ENCODE measurements at regions not wholly inside any gene's neighbourhood (a gene's known extent, or its start where the extent isn't known, plus 50 kb on each side); places are given as distances from the start of the nearest gene placed in this dataset.

- TF ChIP-seq CTCF (conservative IDR thresholded peaks at IDR 0.05; ENCODE audit: low read depth, low read length): no peak
- H3K4me3 ChIP-seq (ENCODE audit: low read length): no peak overlapping the region
- no peak for DNase-seq (ENCODE audit: low read depth)
Observed at GRCh38 chr10:128571071-128571470, 444.8 kb upstream of the MKI67 start.

GRCh38 chr10:128571745-128572144, 445.5 kb upstream of the MKI67 start:
- no peak for DNase-seq (ENCODE audit: low read depth)
- H3K4me3 ChIP-seq (ENCODE audit: low read length): no peak overlapping the region
- TF ChIP-seq CTCF (conservative IDR thresholded peaks at IDR 0.05; ENCODE audit: low read depth, low read length): no peak

GRCh38 chr10:128572696-128573095, 446.5 kb upstream of the MKI67 start:
- TF ChIP-seq CTCF (conservative IDR thresholded peaks at IDR 0.05; ENCODE audit: low read depth, low read length): no peak
- no peak overlapping the region for H3K4me3 ChIP-seq (ENCODE audit: low read length)
- DNase-seq (ENCODE audit: low read depth): no peak

- no peak for DNase-seq (ENCODE audit: low read depth)
- no peak overlapping the region for H3K4me3 ChIP-seq (ENCODE audit: low read length)
- no peak for TF ChIP-seq CTCF (conservative IDR thresholded peaks at IDR 0.05; ENCODE audit: low read depth, low read length)
Observed at GRCh38 chr10:128573281-128573845, 447.1 kb upstream of the MKI67 start.

- no peak overlapping the region for H3K4me3 ChIP-seq (ENCODE audit: low read length)
- TF ChIP-seq CTCF (conservative IDR thresholded peaks at IDR 0.05; ENCODE audit: low read depth, low read length): no peak
- no peak for DNase-seq (ENCODE audit: low read depth)
Observed at GRCh38 chr10:128573986-128574385, 447.8 kb upstream of the MKI67 start.

GRCh38 chr10:128574581-128575210, 448.5 kb upstream of the MKI67 start:
- no peak for TF ChIP-seq CTCF (conservative IDR thresholded peaks at IDR 0.05; ENCODE audit: low read depth, low read length)
- DNase-seq (ENCODE audit: low read depth): no peak
- H3K4me3 ChIP-seq (ENCODE audit: low read length): no peak overlapping the region

GRCh38 chr10:128575761-128576160, 449.5 kb upstream of the MKI67 start:
- TF ChIP-seq CTCF (conservative IDR thresholded peaks at IDR 0.05; ENCODE audit: low read depth, low read length): no peak
- no peak overlapping the region for H3K4me3 ChIP-seq (ENCODE audit: low read length)
- DNase-seq (ENCODE audit: low read depth): no peak
